ENCODE measurements at regions not wholly inside any gene's neighbourhood (a gene's known extent, or its start where the extent isn't known, plus 50 kb on each side); places are given as distances from the start of the nearest gene placed in this dataset.
"Not testable (repeated sequence)": the region's sequence is repeated elsewhere in the genome, so short reads cannot be mapped to it uniquely, and the experiment has no call there.

DNA sequence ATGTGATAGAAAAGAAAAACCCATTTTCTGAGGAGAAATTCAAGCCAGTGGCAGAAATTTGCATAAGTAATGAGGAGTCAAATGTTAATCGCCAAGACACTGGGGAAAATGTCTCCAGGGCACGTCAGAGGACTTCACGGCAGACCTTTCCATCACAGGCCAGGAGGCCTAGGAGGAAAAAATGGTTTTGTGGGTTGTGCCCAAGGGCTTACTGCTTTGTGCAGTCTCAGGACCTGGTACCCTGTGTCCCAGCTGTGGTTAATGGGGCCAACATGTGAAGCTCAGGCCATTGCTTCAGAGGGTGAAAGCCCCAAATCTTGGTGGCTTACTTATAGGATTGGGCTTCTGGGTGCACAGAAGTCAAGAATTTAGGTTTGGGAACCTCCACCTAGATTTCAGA, 54.8 kb upstream of the ADAMTS2 start:
- Mint-ChIP-seq H3K4me1 (ENCODE audit: low read depth) (no peaks in the 10 kb centered on the region), H3K27me3 (ENCODE audit: low read depth) (no peaks in the 10 kb centered on the region), H3K4me3 (no peak overlapping the region), H3K27ac (no peak overlapping the region), H3K9me3 (peaks cover 47% of the 10 kb centered on the region), H3K36me3 (ENCODE audit: low read depth) (peaks cover 1% of the 10 kb centered on the region)

DNA sequence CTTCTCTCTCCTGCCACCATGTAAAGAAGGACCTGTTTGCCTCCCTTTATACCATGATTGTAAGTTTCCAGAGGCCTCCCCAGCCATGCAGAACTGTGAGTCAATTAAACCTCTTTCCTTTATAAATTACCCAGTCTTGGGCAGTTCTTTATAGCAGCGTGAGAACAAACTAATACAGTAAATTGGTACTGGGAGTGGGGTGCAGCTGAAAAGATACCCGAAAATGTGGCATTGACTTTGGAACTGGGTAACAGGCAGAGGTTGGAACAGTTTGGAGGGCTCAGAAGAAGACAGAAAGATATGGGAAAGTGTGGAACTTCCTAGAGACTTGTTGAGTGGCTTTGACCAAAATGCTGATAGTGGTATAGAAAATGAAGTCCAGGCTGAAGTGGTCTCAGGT, 54.1 kb upstream of the ADAMTS2 start:
- not testable (repeated sequence) for H3K36me3 Mint-ChIP-seq (ENCODE audit: low read depth); H3K27ac Mint-ChIP-seq; H3K4me1 Mint-ChIP-seq (ENCODE audit: low read depth); H3K4me3 Mint-ChIP-seq; H3K27me3 Mint-ChIP-seq (ENCODE audit: low read depth)
- H3K9me3 Mint-ChIP-seq: peaks cover 47% of the 10 kb centered on the region

DNA sequence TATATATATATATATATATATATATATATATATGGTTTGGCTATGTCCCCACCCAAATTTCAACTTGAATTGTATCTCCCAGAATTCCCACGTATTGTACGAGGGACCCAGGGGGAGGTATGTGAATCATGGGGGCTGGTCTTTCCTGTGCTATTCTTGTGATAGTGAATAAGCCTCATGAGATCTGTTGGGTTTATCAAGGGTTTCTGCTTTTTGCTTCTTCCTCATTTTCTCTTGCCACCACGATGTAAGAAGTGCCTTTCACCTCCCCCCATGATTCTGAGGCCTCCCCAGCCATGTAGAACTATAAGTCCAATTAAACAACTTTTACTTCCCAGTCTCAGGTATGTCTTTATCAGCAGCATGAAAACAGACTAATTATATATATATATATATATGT, 52.3 kb upstream of the ADAMTS2 start:
- Mint-ChIP-seq H3K36me3 (ENCODE audit: low read depth) (peaks cover 1% of the 10 kb centered on the region), H3K27ac (no peak overlapping the region), H3K4me1 (ENCODE audit: low read depth) (no peaks in the 10 kb centered on the region), H3K27me3 (ENCODE audit: low read depth) (no peaks in the 10 kb centered on the region), H3K9me3 (peaks cover 54% of the 10 kb centered on the region), H3K4me3 (no peak overlapping the region)
